Panc1 (cell line): ENCODE measurements at regions not wholly inside any gene's neighbourhood (a gene's known extent, or its start where the extent isn't known, plus 50 kb on each side); places are given as distances from the start of the nearest gene placed in this dataset.

Source experiments
- ATAC-seq: fragments of 200-7000 bp; cut with Tn5 transposase; 2 replicates; pipeline ENCODE4 v1.9.1; 2020; ENCODE audit warnings: mild to moderate bottlenecking, moderate library complexity
- BruUV-seq: library from RNA; stranded (reverse); fragments of 400-500 nt; replicated peaks from 2 replicates; lab custom pipeline; 2021; lab: Mats Ljungman, UMichigan
- CTCF ChIA-PET: fragments of 300-600 bp; sonication (Branson Sonifier 250); formaldehyde crosslinking; loops from one replicate; lab custom pipeline; 2022; ENCODE audit warnings: antibody characterized with exemption; lab: Charles Lee
- POLR2A ChIA-PET: fragments of 300-600 bp; sonication (Branson Sonifier 250); formaldehyde crosslinking; loops from one replicate; lab custom pipeline; 2022; ENCODE audit warnings: antibody characterized with exemption; lab: Charles Lee
- DNase-seq: peaks from one replicate; pipeline ENCODE4 v3.0.0-alpha.2; 2010; ENCODE audit warnings: low read depth, low spot score
- H3K27ac ChIP-seq: 2 replicates; pipeline ENCODE4 v1.5.1; 2011; ENCODE audit warnings: mild to moderate bottlenecking, low read length, inconsistent platforms
- H3K27me3 ChIP-seq: fragments of 200-500 bp; sonication (Bioruptor generic); 2 replicates; pipeline ENCODE4 v1.6.0; 2014; ENCODE audit warnings: low read length, inconsistent platforms; ENCODE audit not compliant: control insufficient read depth, insufficient read depth
- H3K36me3 ChIP-seq: fragments of 200-500 bp; sonication (Bioruptor generic); 2 replicates; pipeline ENCODE4 v1.5.1; 2014; ENCODE audit warnings: inconsistent platforms, mild to moderate bottlenecking, low read length, moderate library complexity; ENCODE audit not compliant: control insufficient read depth, insufficient read depth
- H3K4me1 ChIP-seq: 2 replicates; pipeline ENCODE4 v1.5.1; 2011; ENCODE audit warnings: inconsistent platforms, mild to moderate bottlenecking, low read length, moderate library complexity; ENCODE audit not compliant: control insufficient read depth, insufficient read depth
- H3K4me3 ChIP-seq, 2 experiments: 2 replicates each; pipeline ENCODE4 v1.5.1; 2011 to 2012; ENCODE audit warnings: low read depth in 2 of 2, low read length in 2 of 2, mild to moderate bottlenecking in 2 of 2, inconsistent platforms in 1 of 2, moderate library complexity in 1 of 2
- H3K9me3 ChIP-seq: fragments of 200-500 bp; sonication (Bioruptor generic); 2 replicates; pipeline ENCODE4 v1.5.1; 2014; ENCODE audit warnings: low read depth, mild to moderate bottlenecking, inconsistent platforms, low read length, moderate library complexity; ENCODE audit not compliant: control insufficient read depth, insufficient read depth
- CTCF ChIP-seq: fragments of 450-650 bp; IDR thresholded peaks from 2 replicates; pipeline ENCODE4 v1.5.1; 2017; ENCODE audit warnings: mild to moderate bottlenecking
- POLR2AphosphoS5 ChIP-seq: IDR thresholded peaks from 2 replicates; pipeline ENCODE4 v1.6.1; 2012; ENCODE audit warnings: mild to moderate bottlenecking, low read depth, low read length, moderate library complexity
- REST ChIP-seq, 2 experiments: IDR thresholded peaks; 2 replicates each; pipeline ENCODE4 v1.6.1; 2011 to 2012; ENCODE audit warnings: low read depth in 2 of 2, control low read depth in 1 of 2, low read length in 1 of 2, mild to moderate bottlenecking in 1 of 2, moderate library complexity in 1 of 2; ENCODE audit not compliant: insufficient read depth in 1 of 2
- SIN3A ChIP-seq: IDR thresholded peaks from 2 replicates; pipeline ENCODE4 v1.6.1; 2012; ENCODE audit warnings: low read depth, mild to moderate bottlenecking, low read length, moderate library complexity, borderline replicate concordance; ENCODE audit not compliant: insufficient read depth
- TCF7L2 ChIP-seq: IDR thresholded peaks from 2 replicates; pipeline ENCODE4 v1.6.1; 2011; ENCODE audit warnings: mild to moderate bottlenecking, low read depth, low read length, inconsistent platforms
- in situ Hi-C: cut with HindIII; loops from 2 replicates; pipeline ENCODE4 v1.10.0; 2016; ENCODE audit warnings: low sequenced_read_pairs, low pct_unique_long_range_greater_than_20kb
- intact Hi-C: fragments of 100-400 bp; cut with micrococcal nuclease; formaldehyde crosslinking; loops from one replicate; pipeline ENCODE4 v1.10.0; 2022; ENCODE audit not compliant: unreplicated experiment

GRCh38 chr3:101070799-101071121 lies 77.5 kb upstream of the ABI3BP start:
- intact Hi-C loops, result loop anchor here (5.0 kb wide), 1 partner anchor 312 kb away; no protein-coding TSS in a partner anchor
- no peak for ATAC-seq

GRCh38 chr3:101069901-101070798 lies 76.9 kb upstream of the ABI3BP start:
- Histone ChIP-seq H3K4me3 (no peak overlapping the region), H3K27me3 (no peaks in the 10 kb centered on the region), H3K9me3 (no peaks in the 10 kb centered on the region), H3K4me1 (no peaks in the 10 kb centered on the region), H3K27ac (no peak overlapping the region), H3K36me3 (no peaks in the 10 kb centered on the region)
- no peak for TF ChIP-seq REST (IDR thresholded peaks at IDR 0.05; ENCODE audit: insufficient read depth in 1 of 2, low read depth in 2 of 2, low read length in 1 of 2)
- TF ChIP-seq TCF7L2, result no peak
- TF ChIP-seq CTCF, result peak; percentile 90
- TF ChIP-seq SIN3A, result no peak
- TF ChIP-seq POLR2AphosphoS5, result no peak
- DNase-seq (no peak), ATAC-seq (peak; percentile 84)
- POLR2A ChIA-PET, result interaction anchor here (0.5 to 0.8 kb wide), 2 partner anchors 47 to 154 kb away, joined by 3 read pairs; no protein-coding TSS in a partner anchor
- intact Hi-C loops, result loop anchor here (5.0 kb wide), 1 partner anchor 312 kb away; no protein-coding TSS in a partner anchor
- BruUV-seq, result no TSS peak
- in situ Hi-C loops, result no loop called here
- CTCF ChIA-PET, result no interaction called here

More at GRCh38 chr3:101070799-101071121, 77.5 kb upstream of the ABI3BP start:
- Histone ChIP-seq H3K36me3 (no peaks in the 10 kb centered on the region), H3K27ac (no peak overlapping the region), H3K9me3 (no peaks in the 10 kb centered on the region), H3K4me1 (no peaks in the 10 kb centered on the region), H3K27me3 (no peaks in the 10 kb centered on the region), H3K4me3 (no peak overlapping the region)
- no peak for TF ChIP-seq POLR2AphosphoS5
- ChIA-PET CTCF (no interaction called here), POLR2A (no interaction called here)
- DNase-seq, result no peak
- no TSS peak for BruUV-seq
- in situ Hi-C loops, result no loop called here
